GM21529 (cell line): ENCODE measurements at regions not wholly inside any gene's neighbourhood (a gene's known extent, or its start where the extent isn't known, plus 50 kb on each side); places are given as distances from the start of the nearest gene placed in this dataset.

Experiments used
- ATAC-seq: cut with Tn5 transposase; IDR thresholded peaks from one replicate; pipeline ENCODE4 v1.9.1; 2021; ENCODE audit not compliant: unreplicated experiment

GRCh38 chr7:36002900-36003299, 150.2 kb upstream of the EEPD1 start:
- ATAC-seq, result no peak

GRCh38 chr7:36003343-36003742, 149.7 kb upstream of the EEPD1 start:
- ATAC-seq, result no peak

- no peak for ATAC-seq
These were observed 147.8 kb upstream of the EEPD1 start for GRCh38 chr7:36005293-36005692.

GRCh38 chr7:36005876-36006275, 147.2 kb upstream of the EEPD1 start:
- ATAC-seq, result no peak

GRCh38 chr7:36006636-36007229, 146.3 kb upstream of the EEPD1 start:
- no peak for ATAC-seq

- ATAC-seq, result no peak
These were observed 142.1 kb upstream of the EEPD1 start for GRCh38 chr7:36010656-36011587.

- ATAC-seq, result no peak
These were observed 141.5 kb upstream of the EEPD1 start for GRCh38 chr7:36011588-36011965.

GRCh38 chr7:36013246-36014014, 139.6 kb upstream of the EEPD1 start:
- no peak for ATAC-seq

GRCh38 chr7:36014961-36015360, 138.1 kb upstream of the EEPD1 start:
- no peak for ATAC-seq

- no peak for ATAC-seq
These were observed 137.3 kb upstream of the EEPD1 start for GRCh38 chr7:36015733-36016132.

GRCh38 chr7:36016648-36017047, 136.4 kb upstream of the EEPD1 start:
- ATAC-seq, result no peak

GRCh38 chr7:36017111-36017510, 135.9 kb upstream of the EEPD1 start:
- no peak for ATAC-seq

- no peak for ATAC-seq
These were observed 134.1 kb upstream of the EEPD1 start for GRCh38 chr7:36018816-36019484.

- ATAC-seq, result no peak
These were observed 133.5 kb upstream of the EEPD1 start for GRCh38 chr7:36019538-36019937.

- no peak for ATAC-seq
These were observed 133.1 kb upstream of the EEPD1 start for GRCh38 chr7:36019980-36020379.

GRCh38 chr7:36021367-36021766, 131.7 kb upstream of the EEPD1 start:
- no peak for ATAC-seq

GRCh38 chr7:36021917-36022550, 131.0 kb upstream of the EEPD1 start:
- ATAC-seq, result no peak

- ATAC-seq, result no peak
These were observed 130.0 kb upstream of the EEPD1 start for GRCh38 chr7:36023033-36023560.

- no peak for ATAC-seq
These were observed 127.9 kb upstream of the EEPD1 start for GRCh38 chr7:36025190-36025589.

- ATAC-seq, result no peak
These were observed 123.7 kb upstream of the EEPD1 start for GRCh38 chr7:36029311-36029710.
